HT-29 (cell line): ENCODE measurements at regions not wholly inside any gene's neighbourhood (a gene's known extent, or its start where the extent isn't known, plus 50 kb on each side); places are given as distances from the start of the nearest gene placed in this dataset.

Source experiments
- DNase-seq: peaks from one replicate; pipeline ENCODE4 v3.0.0-alpha.2; 2015; ENCODE audit warnings: low spot score

DNA sequence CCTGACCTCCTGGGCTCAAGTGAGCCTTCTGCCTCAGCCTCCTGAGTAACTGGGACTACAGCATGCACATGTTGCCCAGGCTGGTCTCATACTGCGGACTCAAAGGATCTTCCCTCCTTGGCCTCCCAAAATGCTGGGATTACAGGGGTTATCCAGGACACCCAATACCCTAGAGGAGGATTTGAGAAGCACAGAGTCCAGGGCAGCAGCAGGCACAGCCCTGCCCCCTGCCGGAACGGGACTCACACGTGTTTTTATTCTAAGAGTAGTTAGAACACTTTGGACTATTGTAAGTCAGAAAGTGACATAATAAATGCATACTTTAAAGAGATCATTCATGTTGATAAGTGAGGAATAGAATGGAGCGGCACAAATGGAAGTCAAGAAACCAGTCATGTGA is 80.2 kb downstream of the C6orf118 start:
- peak; percentile 39 for DNase-seq

DNA sequence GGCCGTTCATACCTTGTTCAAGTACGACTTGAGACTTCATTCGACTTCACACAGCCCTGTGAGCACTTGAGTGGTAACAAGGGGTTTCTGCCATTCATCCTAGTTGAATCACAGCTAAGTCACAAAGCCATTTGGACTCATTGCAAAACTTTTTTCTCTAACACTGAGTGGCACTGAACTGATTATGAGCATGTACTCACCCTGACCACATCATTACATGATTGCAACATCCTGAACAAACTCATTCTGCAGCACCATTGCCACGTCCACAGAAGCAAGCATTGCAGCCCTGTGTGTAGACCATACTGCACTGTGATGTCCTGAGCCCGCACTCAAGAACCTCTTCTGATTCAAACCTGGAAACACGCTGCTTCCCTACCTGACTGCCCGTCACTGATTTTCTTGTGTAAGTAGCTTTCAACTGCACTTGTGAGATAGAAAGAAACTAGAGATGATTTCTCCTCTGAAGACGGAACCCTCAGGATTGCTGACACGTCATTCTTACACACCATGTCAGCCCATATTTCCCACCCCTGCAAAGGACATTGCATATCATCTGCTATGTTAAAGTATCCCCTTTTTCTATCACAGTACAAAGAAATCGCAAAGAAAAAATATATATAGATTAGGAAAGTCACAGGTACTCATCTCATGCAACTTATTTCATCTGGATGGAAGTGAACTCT is 81.6 kb downstream of the C6orf118 start:
- DNase-seq, result no peak

DNA sequence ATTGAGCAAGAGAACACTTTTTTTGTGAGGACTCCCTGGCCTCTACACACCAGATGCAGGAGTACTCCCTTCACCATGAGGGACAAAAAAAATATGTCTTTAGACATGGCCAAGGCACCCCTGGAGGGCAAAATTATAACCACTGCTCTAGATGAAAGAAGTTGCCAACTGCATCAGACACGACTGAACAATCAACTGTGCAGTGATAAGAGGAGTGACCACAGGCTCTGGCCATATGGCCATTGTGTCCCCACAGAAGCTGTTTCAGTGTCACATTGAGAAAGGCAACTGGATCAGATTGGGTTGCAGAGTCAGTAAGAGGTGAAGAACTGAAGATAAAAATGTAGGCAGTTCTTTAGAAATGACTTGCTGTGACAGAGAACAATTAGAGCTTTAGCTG is 85.7 kb downstream of the C6orf118 start:
- no peak for DNase-seq

DNA sequence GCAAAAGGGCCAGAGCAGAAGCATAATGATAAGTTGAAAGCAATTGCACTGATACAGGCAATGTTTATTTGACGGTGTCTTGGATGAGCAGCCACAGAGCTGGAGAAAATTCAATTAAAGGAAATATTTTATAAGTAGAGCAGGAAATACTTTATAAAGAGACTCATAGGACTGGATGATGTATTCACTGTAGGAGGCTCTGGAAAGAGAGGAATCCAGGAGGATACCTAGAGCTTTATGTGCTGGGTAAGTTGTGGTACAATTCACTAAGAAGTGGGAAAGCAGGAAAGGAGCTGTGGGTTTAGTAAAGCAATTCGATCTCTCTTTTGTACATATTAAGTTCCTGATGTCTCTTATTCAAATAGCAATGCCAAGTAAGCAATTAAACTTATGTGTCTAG is 86.3 kb downstream of the C6orf118 start:
- DNase-seq, result no peak

DNA sequence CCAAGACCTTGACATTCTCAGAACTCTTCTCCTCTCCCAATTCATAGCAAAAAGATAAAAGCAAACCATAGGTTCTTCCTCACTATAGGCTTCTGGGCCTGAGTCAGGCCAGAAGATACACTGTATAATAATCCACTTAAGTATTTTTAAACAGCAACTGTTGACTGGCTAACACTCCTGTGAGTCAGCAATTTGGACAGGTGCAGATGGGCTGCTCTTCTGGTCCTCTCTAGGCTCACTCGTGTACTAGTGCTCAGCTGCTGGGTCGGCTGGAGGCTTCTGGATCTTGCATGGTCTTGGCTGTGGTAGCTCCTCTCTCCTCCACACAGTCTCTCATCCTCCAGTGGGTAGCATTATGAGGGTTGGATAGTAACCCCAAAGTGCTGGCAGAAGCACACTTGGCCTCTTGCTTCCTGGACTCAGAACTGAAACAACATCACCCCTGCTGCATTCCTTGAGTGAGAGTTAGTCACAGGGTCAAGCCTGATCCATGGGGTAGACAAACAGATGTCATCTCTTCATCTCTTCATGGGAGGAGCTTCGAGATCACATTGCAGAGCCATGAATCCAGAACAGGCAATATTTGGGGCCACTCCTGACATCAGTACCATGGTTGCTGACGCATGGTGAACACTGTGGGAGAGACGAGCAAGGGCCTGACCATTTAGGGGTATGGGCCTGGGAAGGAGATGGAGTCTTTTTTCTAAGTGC is 86.9 kb downstream of the C6orf118 start:
- DNase-seq, result no peak

DNA sequence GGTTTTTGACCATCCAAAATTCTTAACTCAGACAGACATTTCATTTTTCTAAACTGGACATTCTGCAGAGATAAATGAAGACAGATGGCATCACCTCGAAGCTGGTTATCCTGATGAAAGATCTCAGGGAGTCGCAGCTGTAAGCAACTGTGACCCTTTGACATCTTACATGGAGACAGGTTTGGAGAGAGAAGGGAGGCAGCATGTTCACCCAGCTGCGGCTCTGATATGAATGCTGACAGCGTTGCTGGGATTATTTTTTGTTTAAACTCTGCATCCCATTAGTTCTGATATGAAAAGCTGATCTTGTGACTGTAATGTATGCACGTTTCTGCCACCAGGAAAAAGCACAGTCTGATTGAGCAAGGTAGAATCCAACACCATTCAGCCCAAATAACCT is 89.4 kb downstream of the C6orf118 start:
- no peak for DNase-seq

DNA sequence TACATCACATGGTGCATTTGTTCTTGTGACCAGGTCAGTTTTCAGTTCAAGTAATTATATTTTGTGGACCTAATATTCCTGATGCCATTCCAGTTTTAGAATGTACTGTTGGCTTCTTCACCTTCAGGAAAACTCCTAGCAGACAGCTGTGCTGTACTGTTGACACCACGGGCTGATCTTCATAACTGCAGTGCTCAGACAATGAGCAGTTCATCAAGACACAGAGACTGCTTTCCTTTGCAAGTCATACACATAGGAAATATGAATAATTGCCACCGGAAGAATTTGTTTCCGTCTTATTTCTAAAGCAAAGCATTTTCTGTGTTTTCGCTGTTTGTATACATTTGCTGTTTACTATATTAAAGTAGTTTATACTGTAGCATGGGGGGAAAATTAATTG is 89.8 kb downstream of the C6orf118 start:
- no peak for DNase-seq

DNA sequence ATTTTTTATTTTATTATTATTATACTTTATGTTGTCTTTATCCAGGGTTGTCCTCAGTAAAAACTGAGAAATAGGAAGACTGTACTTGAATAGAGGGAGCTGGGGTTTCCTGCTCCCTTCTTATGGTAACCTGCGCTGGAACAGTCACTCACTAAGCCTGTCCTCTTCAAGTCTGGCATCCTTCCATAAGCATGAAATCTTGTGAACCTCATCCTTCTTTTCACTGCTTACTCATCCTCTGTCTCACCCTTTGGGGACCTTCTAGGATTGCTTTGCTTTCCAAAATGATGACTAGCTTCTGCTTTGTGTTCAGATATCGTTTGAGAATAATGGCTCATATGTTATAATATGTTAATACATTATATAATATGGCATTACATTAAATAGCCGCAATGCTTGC is 90.6 kb downstream of the C6orf118 start:
- DNase-seq, result no peak

DNA sequence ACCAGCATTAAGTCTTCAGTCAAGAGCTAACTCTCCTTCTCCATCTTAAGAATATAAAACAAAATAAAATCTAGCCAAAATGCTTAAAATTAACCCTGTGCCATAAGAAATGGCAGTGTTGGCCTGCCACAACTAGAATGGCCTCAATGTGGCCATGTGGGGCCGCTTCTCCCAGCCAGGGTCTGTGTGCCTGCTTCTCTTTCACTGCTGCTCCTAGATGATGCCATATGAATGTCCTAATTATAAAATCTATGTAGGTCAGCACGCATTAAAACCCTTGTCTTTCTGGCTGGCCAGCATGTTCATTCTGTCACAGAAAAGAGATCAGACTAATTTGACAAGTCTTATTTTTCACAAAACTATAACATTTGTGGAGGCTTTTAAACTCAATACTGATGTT is 102.6 kb downstream of the C6orf118 start:
- DNase-seq, result no peak

DNA sequence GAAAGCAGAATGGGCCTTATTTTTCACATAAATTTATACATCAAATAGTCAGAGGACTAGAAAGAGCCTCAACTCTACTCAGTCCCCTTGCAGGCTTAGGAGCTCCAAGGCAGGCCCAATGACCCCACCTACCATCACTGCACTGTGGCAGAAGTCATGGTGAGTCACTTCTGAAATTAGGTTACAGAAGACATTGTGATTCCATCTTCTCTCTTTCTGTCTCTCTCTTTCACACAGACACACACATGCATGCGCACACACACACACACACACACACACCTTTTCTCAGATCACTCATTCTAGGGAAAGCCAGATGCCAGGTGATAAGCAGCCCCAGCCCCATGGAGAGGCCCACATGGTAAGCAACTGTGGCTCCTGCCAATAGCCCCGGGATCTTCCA is 103.8 kb downstream of the C6orf118 start:
- DNase-seq, result no peak

DNA sequence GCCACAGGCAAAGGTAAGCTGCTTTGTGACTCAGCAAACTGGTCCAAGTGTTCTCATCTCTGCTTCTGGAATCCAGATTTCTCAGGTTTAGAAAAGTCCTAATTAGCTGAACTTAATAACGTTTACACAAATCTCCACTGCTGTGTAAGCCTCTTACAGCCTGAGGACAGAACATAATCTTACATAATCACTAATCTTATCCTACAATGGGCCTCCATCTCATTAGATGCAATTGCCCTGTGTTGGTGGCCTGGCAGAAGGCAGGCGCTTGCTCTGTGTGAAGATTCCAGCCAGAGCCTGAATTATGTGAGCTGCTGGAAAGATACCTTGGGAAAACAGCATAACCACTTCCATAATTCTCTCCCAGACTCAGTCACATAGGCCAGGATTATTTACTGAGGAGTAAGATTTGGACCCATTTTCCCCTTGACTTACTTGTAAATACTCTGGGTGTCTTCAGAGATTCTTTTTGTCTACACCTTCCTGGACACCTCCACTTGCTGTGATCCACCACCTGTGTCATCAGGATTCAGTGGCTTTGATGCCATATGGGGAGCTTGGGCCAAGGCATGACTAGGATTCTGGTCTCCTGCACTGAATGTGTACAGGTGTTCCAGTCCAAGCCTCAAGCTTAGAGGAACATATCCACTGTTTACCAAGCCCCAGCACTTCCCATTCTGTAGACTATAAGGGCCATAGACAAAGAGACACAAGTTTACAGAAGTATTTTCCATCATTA is 104.4 kb downstream of the C6orf118 start:
- no peak for DNase-seq

DNA sequence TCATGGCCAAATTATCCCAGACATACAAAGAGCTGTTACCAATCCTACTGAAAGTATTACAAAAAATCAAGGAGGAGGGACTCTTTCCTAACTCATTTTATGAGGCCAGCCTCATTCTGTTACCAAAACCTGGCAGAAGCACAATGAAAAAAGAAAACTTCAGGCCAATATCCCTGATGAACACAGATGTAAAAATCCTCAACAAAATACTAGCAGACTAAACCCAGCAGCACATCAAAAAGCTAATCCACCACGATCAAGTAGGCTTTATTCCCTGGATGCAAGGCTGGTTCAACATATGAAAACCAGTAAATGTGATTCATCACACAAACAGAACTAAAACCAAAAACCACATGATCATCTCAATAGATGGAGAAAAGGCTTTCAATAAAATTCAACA is 109.2 kb downstream of the C6orf118 start:
- DNase-seq, result no peak

DNA sequence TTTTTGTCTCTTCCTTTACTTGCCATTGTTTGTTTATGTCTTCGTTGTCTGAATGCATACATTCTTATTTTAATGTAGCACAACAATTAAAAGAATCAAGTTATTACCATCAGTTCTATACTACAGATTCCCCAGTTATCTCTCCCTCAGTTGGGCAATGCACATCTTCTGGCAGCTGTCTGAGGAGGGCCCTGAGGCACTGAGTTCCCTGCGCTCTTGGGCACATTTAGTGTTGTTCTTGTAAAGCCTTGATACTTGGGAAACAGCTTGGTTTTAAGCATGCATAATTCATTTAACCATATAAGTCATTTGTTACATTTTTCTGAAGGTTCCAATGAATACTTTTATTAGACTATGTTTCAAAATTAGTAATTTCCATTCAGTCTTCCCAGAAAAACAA is 117.9 kb downstream of the C6orf118 start:
- no peak for DNase-seq

DNA sequence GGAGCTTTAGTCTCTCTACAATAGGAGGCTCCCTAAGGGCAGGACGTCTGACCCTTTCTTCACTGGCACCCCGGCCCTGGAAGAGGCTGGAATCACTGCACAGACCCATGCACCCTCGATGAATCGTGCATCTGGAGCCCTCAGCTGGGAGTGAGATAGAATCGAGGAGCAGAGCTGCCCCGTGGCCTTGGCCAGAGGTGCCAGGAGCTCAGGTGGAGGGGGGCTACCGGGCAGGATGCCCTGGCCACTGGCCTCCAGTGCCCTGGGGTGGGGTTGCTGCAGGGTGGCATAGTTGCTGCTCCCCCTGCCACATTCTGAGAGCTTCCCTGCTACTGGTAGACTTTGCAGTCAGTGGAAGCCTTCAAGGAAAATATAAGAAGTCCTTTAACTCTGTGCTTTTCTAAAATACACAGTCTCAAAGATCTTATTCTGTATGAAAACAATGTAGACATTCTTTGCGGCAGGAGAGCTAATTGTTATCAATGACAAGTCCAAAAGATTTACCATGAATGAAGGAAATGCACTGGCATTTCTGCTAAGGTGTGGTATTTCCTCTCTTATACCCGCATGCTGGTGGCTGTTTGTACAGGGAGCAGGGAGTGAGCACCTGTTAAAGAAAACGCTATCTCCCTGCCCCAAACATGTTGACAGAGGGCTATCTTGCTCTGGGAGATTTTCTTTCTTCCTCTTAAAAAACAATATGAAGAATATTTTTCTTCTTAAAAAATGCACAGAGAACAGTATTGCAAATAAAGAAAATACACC is 122.8 kb downstream of the C6orf118 start:
- no peak for DNase-seq

DNA sequence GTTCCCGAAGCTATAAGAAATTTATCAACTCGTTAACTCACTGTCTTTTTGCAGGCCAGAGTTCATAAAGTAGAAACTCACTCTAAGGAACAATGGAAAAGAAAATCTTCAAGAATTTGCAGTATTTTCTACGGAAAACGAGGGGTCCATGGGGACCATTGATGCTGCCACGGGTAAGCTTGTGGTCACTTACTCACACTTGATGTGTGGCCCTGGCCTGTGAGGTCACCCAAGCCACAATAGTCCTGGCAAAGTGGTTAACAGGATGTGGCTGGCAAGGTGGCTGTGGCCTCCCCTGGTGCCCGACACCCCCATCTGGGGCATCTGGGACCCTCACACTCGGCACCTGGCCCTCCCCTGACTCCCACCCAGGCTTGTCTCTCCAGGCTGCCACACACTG is 123.4 kb downstream of the C6orf118 start:
- no peak for DNase-seq

DNA sequence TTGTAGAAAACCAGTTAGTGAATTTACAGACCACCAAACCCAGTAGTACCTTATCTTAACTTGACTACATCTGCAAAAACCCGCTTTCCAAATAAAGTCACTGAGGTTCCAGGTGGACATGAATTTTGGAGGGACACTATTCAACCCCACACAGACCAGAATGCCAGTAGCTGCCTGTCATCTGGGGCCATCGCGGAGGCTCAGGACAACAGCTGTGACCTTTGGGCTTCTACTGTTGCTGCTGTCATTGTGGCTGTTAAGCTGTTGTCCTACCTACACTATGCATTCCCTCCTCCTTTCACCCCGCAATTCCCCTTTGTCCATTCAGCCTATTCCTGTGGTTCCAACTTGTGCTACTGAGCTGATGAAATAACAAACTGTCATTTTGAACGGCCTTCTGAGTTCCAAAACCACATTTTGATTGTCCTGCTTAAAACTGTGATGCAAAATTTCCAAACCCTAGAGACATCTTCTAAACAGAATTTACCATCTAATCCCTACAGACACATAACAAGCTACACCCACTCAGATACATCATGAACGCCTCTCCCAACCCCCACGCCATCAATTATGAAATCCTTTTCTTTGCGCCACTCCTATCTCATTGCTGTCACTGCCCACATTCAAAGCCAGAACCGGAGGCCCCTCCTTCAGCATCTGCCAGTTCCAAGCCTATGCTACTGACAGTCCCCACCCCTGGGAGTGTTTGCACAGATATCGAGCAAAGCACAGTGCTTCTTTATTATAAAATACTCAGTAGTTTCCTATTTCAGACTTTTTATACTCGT is 125.0 kb downstream of the C6orf118 start:
- DNase-seq, result peak; percentile 9

DNA sequence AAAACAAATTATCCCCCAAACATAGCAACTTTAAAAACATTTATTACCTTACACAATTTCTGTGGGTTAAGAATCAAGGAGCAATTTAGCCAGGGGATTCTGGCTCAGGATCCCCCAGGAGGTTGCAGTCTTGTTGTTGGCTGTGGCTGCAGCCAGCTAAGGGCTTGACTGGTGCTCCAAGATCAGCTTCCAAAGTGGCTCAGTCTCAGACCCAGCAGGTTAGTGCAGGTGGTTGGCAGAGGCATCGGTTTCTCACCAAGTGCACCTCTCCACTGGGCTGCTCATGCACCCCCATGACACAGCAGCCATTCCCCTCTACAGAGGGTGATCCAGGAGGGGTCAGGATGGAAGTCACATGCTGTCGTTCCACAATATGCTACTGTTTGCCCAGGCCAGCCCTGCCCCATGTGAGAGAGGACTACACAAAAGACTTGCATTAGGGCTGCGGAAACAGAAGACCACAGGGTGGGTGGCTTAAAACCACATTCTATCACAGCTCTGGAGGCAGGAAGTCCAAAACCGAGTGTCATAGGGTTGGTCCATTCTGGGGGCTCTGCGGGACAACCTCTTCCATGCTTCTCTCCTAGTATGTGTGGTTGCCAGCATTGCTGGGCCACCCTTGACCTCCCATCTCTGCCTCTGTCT is 125.8 kb downstream of the C6orf118 start:
- no peak for DNase-seq

DNA sequence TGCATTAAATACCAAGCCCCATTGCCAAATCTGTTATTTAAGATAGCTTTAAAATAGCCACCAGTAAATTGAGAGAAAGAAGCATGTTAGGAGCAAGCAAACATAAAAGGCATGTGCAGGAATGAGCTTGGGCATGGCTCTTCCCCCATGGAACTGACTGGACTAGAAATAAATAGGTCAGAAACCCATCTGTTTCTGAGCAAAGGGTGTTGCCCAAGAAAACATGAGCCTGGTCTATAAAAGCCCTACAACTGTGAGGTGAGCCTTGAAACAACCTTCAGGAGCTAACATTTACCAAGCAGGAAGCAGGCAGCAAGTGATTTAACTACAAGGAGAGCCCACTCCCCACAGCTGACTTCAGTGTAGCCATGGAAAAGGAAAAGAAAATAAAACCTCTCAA is 126.3 kb downstream of the C6orf118 start:
- no peak for DNase-seq

DNA sequence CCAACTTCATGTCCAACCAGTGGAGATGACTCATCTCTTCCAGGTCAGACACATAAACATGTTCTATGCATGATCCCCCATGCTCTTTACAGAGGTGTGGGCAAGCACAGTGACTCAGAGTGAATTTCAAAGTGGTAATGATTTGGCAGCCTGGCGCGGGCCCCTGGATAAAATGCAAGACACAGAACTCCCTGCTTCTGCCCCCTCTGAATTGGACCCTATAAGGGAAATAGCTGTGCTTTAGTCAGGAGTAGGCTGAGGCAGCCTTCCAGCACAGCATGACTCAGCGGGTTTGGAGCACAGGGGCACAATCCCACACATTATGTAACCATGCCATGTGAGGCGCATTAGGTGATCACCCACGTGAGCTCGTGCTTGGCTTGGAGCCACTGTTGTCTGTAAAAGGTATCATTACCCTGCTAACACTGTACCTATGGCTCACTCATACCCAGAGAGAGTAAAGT is 127.4 kb downstream of the C6orf118 start:
- no peak for DNase-seq

DNA sequence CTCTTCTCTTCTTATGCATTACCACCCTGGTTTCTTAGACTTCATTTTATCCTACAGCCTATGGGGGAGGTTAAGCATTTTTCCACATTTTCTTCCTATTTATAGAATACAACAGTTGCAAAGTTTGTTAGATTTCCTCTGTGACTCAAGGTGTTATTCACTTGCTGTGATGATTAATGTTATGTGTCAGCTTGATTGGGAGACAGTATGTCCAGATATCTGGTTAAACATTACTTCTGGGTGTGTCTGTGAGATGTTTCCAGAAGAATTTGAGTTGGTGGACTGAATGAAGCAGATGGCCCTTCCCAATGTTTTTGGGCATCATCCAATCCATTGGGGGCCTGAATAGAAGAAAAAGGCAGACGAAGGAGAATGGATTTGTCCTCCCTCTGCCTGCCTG is 131.3 kb downstream of the C6orf118 start:
- no peak for DNase-seq

DNA sequence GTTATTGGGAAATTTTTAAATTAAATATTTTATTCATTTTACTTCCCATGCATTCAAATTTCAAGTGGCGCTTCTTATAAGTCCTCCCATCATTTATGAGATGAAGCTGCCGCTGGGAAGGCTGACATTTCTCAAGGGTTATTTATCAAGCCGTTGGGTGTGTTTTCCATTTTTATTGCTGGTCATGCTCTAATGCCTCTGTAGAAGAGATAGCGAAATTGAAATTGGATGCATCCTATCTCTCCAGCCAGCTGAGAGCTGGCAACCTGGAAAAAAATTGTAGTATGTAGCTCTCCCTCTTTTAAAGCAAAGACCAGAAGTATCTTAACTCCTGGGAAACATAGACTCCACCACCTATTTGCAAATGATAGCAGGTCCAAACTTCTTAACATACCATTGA is 135.9 kb downstream of the C6orf118 start:
- no peak for DNase-seq
